B cell (primary cell): ENCODE measurements at regions not wholly inside any gene's neighbourhood (a gene's known extent, or its start where the extent isn't known, plus 50 kb on each side); places are given as distances from the start of the nearest gene placed in this dataset.

Experiments used
- EZH2 ChIP-seq: IDR thresholded peaks from 2 replicates; pipeline ENCODE4 v1.6.1; 2012; ENCODE audit warnings: borderline replicate concordance, low read depth, mild to moderate bottlenecking, moderate library complexity, low read length; ENCODE audit not compliant: insufficient read depth, poor library complexity, severe bottlenecking
- TF ChIP-seq, protein P1 (sequence below): fragments of 200-600 bp; IDR thresholded peaks from one replicate; pipeline ENCODE4 v1.8.0; 2022; ENCODE audit warnings: antibody characterized with exemption, mild to moderate bottlenecking

GRCh38 chr12:67426067-67426466 lies 156.9 kb downstream of the CAND1 start:
- TF ChIP-seq, protein P1, sequence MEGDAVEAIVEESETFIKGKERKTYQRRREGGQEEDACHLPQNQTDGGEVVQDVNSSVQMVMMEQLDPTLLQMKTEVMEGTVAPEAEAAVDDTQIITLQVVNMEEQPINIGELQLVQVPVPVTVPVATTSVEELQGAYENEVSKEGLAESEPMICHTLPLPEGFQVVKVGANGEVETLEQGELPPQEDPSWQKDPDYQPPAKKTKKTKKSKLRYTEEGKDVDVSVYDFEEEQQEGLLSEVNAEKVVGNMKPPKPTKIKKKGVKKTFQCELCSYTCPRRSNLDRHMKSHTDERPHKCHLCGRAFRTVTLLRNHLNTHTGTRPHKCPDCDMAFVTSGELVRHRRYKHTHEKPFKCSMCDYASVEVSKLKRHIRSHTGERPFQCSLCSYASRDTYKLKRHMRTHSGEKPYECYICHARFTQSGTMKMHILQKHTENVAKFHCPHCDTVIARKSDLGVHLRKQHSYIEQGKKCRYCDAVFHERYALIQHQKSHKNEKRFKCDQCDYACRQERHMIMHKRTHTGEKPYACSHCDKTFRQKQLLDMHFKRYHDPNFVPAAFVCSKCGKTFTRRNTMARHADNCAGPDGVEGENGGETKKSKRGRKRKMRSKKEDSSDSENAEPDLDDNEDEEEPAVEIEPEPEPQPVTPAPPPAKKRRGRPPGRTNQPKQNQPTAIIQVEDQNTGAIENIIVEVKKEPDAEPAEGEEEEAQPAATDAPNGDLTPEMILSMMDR, result no peak
- TF ChIP-seq EZH2, result no peak
